Esophagus muscularis mucosa (tissue), 4 donors: ENCODE measurements at regions not wholly inside any gene's neighbourhood (a gene's known extent, or its start where the extent isn't known, plus 50 kb on each side); places are given as distances from the start of the nearest gene placed in this dataset.

Experiments
- CTCF ChIP-seq, 3 experiments: fragments of 200-600 bp in 2 of 3; fragments of 450-650 bp in 1 of 3; sonication (generic) in 2 of 3; IDR thresholded peaks; one replicate each; pipeline ENCODE4 v1.5.1; 2017 to 2019; ENCODE audit warnings: antibody characterized with exemption in 3 of 3, mild to moderate bottlenecking in 2 of 3, moderate library complexity in 1 of 3
- EP300 ChIP-seq: sonication (generic); formaldehyde crosslinking; IDR thresholded peaks from one replicate; pipeline ENCODE4 v1.6.1; 2017; ENCODE audit warnings: antibody characterized with exemption
- POLR2A ChIP-seq: fragments of 450-650 bp; IDR thresholded peaks from one replicate; pipeline ENCODE4 v1.6.1; 2017; ENCODE audit warnings: antibody characterized with exemption, moderate library complexity, mild to moderate bottlenecking, low read depth
- POLR2AphosphoS5 ChIP-seq, 2 donors: sonication (generic); formaldehyde crosslinking; IDR thresholded peaks; one replicate each; pipeline ENCODE4 v1.6.1; 2017; ENCODE audit warnings: antibody characterized with exemption in 2 of 2

GRCh38 chr5:62778316-62779009 is 199.8 kb downstream of the LRRC70 start:
- no peak for TF ChIP-seq CTCF (IDR thresholded peaks at IDR 0.05)
- no peak for TF ChIP-seq EP300
- no peak for TF ChIP-seq POLR2AphosphoS5 (IDR thresholded peaks at IDR 0.05)
- TF ChIP-seq POLR2A, result no peak
